Cardiac fibroblast (primary cell): ENCODE measurements at regions not wholly inside any gene's neighbourhood (a gene's known extent, or its start where the extent isn't known, plus 50 kb on each side); places are given as distances from the start of the nearest gene placed in this dataset.

Source experiments
- DNase-seq, 2 donors: peaks; one replicate each; pipeline versions ENCODE4 v3.0.0 to v3.0.0-alpha.2; 2010; ENCODE audit warnings: low read depth in 2 of 2
- H3K4me3 ChIP-seq, 2 donors: replicated peaks in 1 of 2; 1 replicate in 1 of 2; 2 replicates in 1 of 2; pipeline ENCODE4 v1.5.1; 2011; ENCODE audit warnings: low read depth in 2 of 2, low read length in 2 of 2, mild to moderate bottlenecking in 2 of 2, moderate library complexity in 1 of 2
- TF ChIP-seq, protein P1 (sequence below): IDR thresholded peaks from one replicate; pipeline ENCODE4 v1.5.1; 2011; ENCODE audit warnings: low read depth, mild to moderate bottlenecking, low read length, inconsistent platforms

DNA sequence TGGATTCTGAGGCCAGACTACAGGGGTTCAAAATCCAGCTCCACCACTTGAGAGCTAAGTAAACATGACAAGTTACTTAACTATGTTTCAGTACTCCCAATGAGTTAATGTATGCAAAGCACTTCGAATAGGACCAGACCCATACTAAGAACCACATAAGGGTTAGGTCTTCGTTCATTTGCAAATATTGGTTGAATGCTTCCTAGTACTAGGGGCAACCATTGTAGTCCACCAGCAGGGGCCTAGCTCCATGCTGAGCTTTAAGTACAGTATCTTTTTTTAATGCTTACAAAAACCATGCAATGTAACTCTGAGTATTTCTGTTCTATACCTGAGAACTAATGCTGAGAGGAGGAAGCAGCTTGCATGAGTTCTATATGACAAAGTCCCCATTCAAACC lies 80.4 kb upstream of the PDE1C start:
- no peak overlapping the region for H3K4me3 ChIP-seq
- DNase-seq, result no peak
- TF ChIP-seq, protein P1, sequence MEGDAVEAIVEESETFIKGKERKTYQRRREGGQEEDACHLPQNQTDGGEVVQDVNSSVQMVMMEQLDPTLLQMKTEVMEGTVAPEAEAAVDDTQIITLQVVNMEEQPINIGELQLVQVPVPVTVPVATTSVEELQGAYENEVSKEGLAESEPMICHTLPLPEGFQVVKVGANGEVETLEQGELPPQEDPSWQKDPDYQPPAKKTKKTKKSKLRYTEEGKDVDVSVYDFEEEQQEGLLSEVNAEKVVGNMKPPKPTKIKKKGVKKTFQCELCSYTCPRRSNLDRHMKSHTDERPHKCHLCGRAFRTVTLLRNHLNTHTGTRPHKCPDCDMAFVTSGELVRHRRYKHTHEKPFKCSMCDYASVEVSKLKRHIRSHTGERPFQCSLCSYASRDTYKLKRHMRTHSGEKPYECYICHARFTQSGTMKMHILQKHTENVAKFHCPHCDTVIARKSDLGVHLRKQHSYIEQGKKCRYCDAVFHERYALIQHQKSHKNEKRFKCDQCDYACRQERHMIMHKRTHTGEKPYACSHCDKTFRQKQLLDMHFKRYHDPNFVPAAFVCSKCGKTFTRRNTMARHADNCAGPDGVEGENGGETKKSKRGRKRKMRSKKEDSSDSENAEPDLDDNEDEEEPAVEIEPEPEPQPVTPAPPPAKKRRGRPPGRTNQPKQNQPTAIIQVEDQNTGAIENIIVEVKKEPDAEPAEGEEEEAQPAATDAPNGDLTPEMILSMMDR, result no peak

DNA sequence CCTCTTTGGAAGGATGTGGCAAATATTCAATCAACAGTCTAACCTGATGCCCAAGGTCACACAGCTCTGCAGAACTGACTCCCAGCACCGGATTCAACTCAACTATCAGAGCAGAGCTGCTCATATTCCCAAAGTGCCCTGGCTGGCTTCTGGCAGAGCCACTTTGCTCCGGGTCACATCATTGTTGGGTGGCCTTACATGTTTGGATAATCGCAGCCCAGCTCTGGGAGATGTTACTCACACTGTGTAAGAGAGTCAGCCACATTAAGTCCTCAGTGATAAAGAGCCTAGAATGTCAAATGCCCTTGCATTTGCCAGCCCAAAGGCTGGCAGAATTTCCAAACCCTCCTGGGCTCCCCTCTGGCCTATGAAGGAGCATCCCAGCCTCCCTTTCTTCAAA lies 79.8 kb upstream of the PDE1C start:
- TF ChIP-seq, protein P1, result no peak
- DNase-seq, result no peak
- H3K4me3 ChIP-seq, result no peak overlapping the region

DNA sequence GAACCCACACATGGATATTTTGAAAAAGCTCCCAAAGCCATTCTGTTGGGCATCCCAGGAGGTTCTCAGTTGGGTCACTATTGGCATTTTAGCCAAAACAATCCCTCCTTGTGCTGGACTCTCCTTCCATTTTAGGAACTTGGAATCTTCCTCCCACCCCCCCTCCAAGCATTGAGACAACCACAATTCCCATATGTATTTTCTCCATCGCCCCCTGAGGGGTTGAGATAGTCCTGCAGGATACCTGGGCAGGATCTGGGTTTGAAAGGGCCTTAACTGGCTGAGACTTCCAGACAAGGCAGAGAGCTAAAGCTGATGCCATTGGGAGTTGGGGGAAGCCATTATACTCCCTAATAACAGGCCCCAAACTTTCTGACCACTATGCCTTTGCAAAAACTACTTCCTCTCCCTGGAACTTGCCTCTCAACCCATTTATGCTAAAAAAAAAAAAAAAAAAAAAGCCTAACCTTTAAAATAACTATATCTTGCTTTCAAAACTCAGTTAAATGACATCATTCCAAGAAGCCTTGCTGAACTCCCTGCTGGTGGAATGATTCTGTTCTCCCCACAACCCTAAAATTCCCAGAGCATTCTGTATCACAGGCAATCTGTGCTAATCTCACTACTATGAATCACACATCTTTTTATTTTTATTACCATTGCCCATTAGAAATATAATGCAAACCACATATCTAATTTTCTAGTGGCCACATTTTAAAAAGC lies 77.5 kb upstream of the PDE1C start:
- no peak overlapping the region for H3K4me3 ChIP-seq
- DNase-seq, result no peak
- TF ChIP-seq, protein P1, result no peak

DNA sequence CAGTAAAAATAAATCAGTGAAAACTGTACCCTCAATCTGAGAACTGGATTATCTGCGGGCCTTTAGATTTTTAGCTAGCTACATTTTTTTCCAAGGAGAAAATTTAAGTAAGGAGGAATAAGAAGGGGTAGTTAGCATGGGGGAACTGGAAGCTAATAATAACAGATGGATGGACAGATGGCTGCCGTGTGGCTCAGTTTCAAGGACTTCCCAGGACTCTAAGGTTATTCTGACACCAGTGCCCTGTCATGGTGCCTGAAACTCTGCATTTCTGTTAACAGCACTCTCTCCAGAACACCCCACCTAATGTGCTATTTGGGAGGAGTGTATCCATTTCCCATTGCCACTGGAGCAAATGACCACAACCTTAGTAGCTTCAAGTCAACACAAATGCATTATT lies 75.7 kb upstream of the PDE1C start:
- TF ChIP-seq, protein P1, result no peak
- H3K4me3 ChIP-seq, result no peak overlapping the region
- no peak for DNase-seq

DNA sequence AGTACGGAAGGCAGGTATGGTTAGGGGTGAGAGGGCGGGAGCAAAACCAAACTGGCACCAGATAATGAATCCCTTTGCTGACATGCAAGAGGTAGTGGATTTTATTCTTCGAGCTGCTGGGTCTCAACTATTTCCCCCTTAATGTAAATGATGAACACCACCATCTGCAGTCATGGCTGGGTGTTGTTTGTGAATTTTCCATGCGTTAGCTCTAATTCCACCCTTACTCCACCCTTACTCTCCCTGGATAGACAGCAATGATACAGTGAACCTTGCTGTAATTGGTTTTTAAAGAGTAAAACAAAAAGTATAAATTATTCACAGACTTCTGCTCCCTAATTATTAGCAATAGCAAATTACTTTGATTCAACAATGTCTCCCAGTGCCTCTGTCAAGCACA lies 74.5 kb upstream of the PDE1C start:
- H3K4me3 ChIP-seq, result no peak overlapping the region
- no peak for DNase-seq
- TF ChIP-seq, protein P1, result no peak

DNA sequence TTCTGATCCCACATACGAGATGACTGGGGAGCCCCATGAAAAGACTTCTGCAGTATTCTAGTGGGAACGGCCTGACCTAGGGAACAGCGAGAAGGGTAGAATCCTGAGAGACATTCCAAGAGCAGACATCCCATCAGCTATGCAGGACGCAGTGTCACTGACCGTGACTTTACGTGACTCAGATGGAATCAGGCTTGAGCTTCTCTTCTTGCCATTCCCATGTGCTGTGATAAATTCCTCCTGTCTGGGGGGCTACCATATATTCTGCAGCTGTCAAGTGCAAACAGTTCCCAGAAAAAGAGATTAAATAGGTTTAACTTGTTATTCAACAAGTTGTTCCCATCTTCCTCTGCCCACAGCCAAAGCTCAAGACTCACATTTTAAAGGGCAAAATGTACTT lies 73.1 kb upstream of the PDE1C start:
- TF ChIP-seq, protein P1, result no peak
- DNase-seq, result no peak
- no peak overlapping the region for H3K4me3 ChIP-seq

DNA sequence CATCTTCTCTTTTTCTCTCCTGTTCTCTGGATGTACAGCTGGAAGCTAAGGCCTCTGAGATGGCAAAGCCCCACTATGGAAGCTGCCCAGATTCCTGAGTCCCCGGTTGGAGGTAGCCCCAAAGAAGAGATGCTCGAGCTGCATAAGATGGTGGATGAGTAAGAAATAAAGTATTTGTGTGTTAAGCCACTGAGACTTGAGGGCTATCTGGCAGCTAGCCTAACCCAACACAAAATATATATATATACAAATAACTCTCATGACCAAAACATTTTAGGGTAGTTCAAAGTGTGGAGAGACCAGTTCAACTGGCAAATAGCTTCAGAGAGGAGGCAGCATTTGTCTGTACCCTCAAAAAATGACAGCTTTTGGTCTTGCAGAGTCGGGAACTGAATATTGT lies 72.4 kb upstream of the PDE1C start:
- peak; percentile 32 to 68 for DNase-seq
- no peak overlapping the region for H3K4me3 ChIP-seq
- TF ChIP-seq, protein P1, result no peak
